Activated naive CD8-positive, alpha-beta T cell treated with anti-CD3 and anti-CD28 coated beads, Interleukin-2, amount 10 ng/mL, durations not matched to agents 7 days and 5 days (primary cell): ENCODE measurements at regions not wholly inside any gene's neighbourhood (a gene's known extent, or its start where the extent isn't known, plus 50 kb on each side); places are given as distances from the start of the nearest gene placed in this dataset.
"Not testable (repeated sequence)": the region's sequence is repeated elsewhere in the genome, so short reads cannot be mapped to it uniquely, and the experiment has no call there.

Experiments
- ATAC-seq: fragments of 150-1000 bp; cut with Tn5 transposase; one replicate; pipeline ENCODE4 v1.10.0; 2021; ENCODE audit warnings: low read depth, moderate library complexity
- POLR2A ChIA-PET: fragments of 350-600 bp; sonication (Branson Sonifier 250); formaldehyde crosslinking; loops from one replicate; lab custom pipeline; 2021; ENCODE audit warnings: antibody characterized with exemption; lab: Charles Lee
- DNase-seq: peaks from one replicate; pipeline ENCODE4 v3.0.0; 2021
- H3K27ac Mint-ChIP-seq: one replicate; pipeline ENCODE4 v1.8.0; 2022; ENCODE audit warnings: mild to moderate bottlenecking, mixed read lengths
- H3K27me3 Mint-ChIP-seq: one replicate; pipeline ENCODE4 v1.8.0; 2022; ENCODE audit warnings: mild to moderate bottlenecking, moderate library complexity, mixed read lengths
- H3K36me3 Mint-ChIP-seq: one replicate; pipeline ENCODE4 v1.8.0; 2021; ENCODE audit warnings: mild to moderate bottlenecking, mixed read lengths
- H3K4me1 Mint-ChIP-seq: one replicate; pipeline ENCODE4 v1.8.0; 2021; ENCODE audit warnings: mixed read lengths
- H3K4me3 Mint-ChIP-seq: one replicate; pipeline ENCODE4 v1.8.0; 2022; ENCODE audit warnings: mild to moderate bottlenecking, moderate library complexity, mixed read lengths
- H3K9me3 Mint-ChIP-seq: one replicate; pipeline ENCODE4 v1.8.0; 2021; ENCODE audit warnings: mixed read lengths

DNA sequence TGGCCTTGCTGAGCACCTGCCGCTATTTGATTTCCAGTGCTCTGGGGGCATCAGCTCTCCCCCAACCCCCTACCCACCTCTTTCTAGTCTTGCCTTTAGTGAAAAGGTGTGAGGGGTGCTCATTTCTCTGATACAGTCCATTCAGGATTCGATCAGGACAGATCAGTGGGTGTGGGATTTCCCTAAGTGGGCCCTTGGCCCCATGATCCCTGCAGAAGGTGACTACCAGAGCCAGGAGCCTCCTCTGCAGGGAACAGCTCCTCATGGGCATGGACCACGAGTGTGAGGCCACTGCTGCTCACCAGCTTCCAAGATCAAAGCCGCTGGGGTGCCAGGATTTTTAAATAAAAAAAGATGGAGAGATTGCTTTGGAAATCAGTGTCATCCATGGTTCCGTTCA is 835.2 kb upstream of the ID2 start:
- no peak overlapping the region for H3K27ac Mint-ChIP-seq
- ATAC-seq = no peak
- H3K4me1 Mint-ChIP-seq = peaks cover 11% of the 10 kb centered on the region
- POLR2A ChIA-PET = no interaction called here
- no peak for DNase-seq
- H3K4me3 Mint-ChIP-seq = no peak overlapping the region
- H3K36me3 Mint-ChIP-seq = peaks cover 3% of the 10 kb centered on the region
- H3K27me3 Mint-ChIP-seq = peaks cover 2% of the 10 kb centered on the region
- no peaks in the 10 kb centered on the region for H3K9me3 Mint-ChIP-seq

DNA sequence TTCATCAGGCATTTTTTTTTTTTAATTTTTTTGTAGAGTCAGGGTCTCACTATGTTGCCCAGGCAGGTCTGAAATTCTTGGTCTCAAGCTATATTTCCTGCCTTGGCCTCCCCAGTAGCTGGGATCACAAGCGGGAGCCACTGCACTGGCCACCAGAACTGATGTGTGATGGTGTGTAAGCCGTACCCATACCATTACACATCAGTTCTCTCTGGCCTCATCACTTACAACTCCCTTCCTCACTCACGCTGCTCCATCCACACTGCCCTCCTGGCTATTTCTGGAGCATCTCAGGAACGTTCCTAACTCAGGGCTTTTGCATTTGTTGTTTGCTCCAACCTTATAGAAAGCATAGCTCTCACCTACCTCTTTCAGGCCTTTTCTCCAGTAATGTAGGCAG is 834.5 kb upstream of the ID2 start:
- Mint-ChIP-seq H3K9me3 (no peaks in the 10 kb centered on the region), H3K36me3 (peaks cover 1% of the 10 kb centered on the region), H3K4me3 (no peak overlapping the region), H3K27me3 (peaks cover 2% of the 10 kb centered on the region), H3K4me1 (peaks cover 8% of the 10 kb centered on the region), H3K27ac (no peak overlapping the region)
- DNase-seq (no peak), ATAC-seq (no peak)
- POLR2A ChIA-PET = no interaction called here

DNA sequence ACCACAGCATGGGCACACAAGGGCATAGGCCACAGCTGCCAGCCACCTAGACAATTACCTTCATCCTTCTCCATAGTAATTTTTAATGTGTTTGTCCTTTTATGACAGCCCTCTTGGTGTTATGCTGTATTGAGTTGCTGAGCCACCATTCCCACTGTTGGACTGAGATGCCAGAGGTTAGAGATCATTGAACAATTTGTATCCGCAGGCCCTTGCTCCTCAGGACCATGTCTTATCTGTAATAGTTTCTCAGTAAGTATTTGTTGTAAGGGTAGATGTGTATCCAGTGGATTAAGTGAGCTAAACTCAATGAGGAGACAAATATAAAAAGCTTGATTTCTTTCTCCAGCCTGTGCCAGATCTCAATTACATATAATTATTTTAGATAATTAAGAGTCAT is 832.8 kb upstream of the ID2 start:
- POLR2A ChIA-PET = no interaction called here
- no peak overlapping the region for H3K4me3 Mint-ChIP-seq
- no peak for DNase-seq
- H3K27ac Mint-ChIP-seq = no peak overlapping the region
- peaks cover 7% of the 10 kb centered on the region for H3K4me1 Mint-ChIP-seq
- H3K27me3 Mint-ChIP-seq = peaks cover 2% of the 10 kb centered on the region
- no peaks in the 10 kb centered on the region for H3K9me3 Mint-ChIP-seq
- no peak for ATAC-seq
- H3K36me3 Mint-ChIP-seq = peaks cover 1% of the 10 kb centered on the region

DNA sequence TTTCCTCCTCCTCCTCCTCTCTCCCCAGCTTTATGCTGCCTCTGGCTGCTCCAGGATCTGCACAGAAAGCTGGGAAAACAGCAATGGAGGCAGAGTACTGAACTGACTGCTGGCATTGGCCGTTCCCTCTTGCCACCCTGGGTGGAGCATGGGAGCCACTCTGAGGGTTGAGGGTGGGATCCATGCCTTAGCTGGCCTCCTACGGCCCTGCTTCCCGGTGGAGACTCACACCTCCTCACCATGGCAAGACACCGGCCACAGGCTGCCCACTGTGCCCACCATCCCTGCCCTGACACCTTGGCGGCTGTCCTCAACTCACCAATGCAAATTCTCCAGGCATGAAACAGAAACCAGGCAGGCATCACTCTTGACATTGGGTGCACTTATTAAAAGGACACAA is 832.3 kb upstream of the ID2 start:
- H3K4me3 Mint-ChIP-seq = no peak overlapping the region
- ATAC-seq (no peak), DNase-seq (no peak)
- peaks cover 7% of the 10 kb centered on the region for H3K4me1 Mint-ChIP-seq
- no peaks in the 10 kb centered on the region for H3K9me3 Mint-ChIP-seq
- POLR2A ChIA-PET = no interaction called here
- peaks cover 1% of the 10 kb centered on the region for H3K27me3 Mint-ChIP-seq
- H3K27ac Mint-ChIP-seq = no peak overlapping the region
- peaks cover 1% of the 10 kb centered on the region for H3K36me3 Mint-ChIP-seq

DNA sequence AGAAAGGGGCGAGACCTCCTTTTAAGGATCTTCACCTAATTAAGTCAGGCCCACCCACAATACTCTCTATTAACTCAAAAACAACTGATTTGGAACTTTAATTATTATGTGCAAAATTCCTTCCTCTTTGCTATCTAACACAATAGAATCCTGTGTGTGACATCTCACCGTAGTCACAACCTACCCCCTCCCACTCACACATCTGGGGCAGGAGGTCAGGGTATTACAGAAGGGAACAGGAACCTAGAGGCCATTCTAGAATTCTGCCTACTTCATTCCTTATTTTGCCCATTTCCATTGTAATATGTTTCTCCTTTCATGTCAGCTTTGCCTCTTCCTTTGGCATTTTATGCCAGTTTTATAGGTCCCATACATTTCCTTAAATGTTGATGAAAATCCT is 829.3 kb upstream of the ID2 start:
- Mint-ChIP-seq H3K27ac (no peak overlapping the region), H3K27me3 (peaks cover 3% of the 10 kb centered on the region), H3K4me3 (no peak overlapping the region), H3K9me3 (peaks cover 2% of the 10 kb centered on the region), H3K4me1 (peaks cover 7% of the 10 kb centered on the region), H3K36me3 (no peaks in the 10 kb centered on the region)
- ATAC-seq (no peak), DNase-seq (no peak)
- POLR2A ChIA-PET = no interaction called here

DNA sequence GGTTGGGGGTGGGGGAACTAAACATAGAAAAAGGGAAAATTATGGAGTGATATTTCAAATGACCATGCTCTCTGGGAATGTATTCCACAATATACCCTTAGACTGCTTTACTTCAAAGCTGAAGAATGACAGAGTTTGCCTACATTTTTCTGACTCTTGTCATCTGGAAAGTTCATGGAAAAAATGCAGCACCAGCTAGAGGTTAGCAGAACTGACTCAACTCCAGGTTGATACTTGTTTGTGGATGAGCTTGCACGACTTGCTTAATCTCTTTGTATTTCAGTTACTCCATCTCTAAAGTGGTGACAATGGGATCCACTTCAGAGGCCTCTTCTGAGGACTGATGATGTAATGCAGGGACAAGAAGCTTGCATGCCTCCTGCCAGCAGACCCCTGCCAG is 824.0 kb upstream of the ID2 start:
- no peak overlapping the region for H3K4me3 Mint-ChIP-seq
- POLR2A ChIA-PET = no interaction called here
- no peaks in the 10 kb centered on the region for H3K36me3 Mint-ChIP-seq
- no peak overlapping the region for H3K27ac Mint-ChIP-seq
- H3K4me1 Mint-ChIP-seq = peaks cover 1% of the 10 kb centered on the region
- peaks cover 3% of the 10 kb centered on the region for H3K27me3 Mint-ChIP-seq
- DNase-seq (no peak), ATAC-seq (no peak)
- H3K9me3 Mint-ChIP-seq = peaks cover 4% of the 10 kb centered on the region

DNA sequence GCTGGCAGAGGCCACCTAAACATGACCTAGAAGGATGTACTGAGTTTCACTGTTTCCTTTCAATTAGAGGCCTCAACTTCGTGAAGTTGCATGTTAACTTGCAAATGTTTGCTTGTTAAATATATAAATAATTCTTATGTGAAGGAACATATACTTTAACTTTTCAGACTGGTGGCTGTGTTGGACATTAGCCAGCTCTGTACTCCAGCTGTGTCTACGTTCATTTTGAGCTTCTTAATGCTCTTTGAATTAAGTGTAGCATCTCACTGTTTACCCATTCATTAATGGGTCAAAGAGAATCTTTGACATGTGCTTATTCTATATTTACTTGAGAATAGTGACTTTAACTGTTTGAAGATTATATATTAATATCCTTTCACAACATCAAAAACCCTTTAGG is 823.2 kb upstream of the ID2 start:
- peaks cover 4% of the 10 kb centered on the region for H3K27me3 Mint-ChIP-seq
- ATAC-seq (no peak), DNase-seq (no peak)
- no peak overlapping the region for H3K27ac Mint-ChIP-seq
- peaks cover 1% of the 10 kb centered on the region for H3K4me1 Mint-ChIP-seq
- peaks cover 7% of the 10 kb centered on the region for H3K9me3 Mint-ChIP-seq
- POLR2A ChIA-PET = no interaction called here
- no peaks in the 10 kb centered on the region for H3K36me3 Mint-ChIP-seq
- no peak overlapping the region for H3K4me3 Mint-ChIP-seq

DNA sequence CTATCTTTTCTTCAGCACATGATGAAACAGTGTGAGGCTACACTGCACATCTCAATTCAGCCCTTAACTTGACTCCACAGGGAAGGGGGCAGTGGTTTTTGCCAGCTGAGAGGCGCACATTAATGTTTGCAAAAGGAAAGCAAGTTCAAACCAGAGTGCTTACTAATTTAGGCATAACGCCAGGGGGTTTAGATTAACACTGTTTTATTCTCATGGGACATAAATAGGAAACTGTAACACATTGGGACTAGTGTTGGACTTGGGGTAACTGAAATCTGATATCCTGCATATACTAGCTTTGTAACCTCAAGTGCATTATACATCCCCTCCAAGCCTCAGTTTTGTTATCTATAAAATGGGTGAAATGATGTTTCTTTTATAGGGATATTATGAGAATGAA is 821.2 kb upstream of the ID2 start:
- DNase-seq (no peak), ATAC-seq (no peak)
- H3K27ac Mint-ChIP-seq = no peak overlapping the region
- POLR2A ChIA-PET = no interaction called here
- H3K27me3 Mint-ChIP-seq = peaks cover 4% of the 10 kb centered on the region
- H3K36me3 Mint-ChIP-seq = peaks cover 9% of the 10 kb centered on the region
- H3K9me3 Mint-ChIP-seq = peaks cover 12% of the 10 kb centered on the region
- peaks cover 3% of the 10 kb centered on the region for H3K4me1 Mint-ChIP-seq
- H3K4me3 Mint-ChIP-seq = no peak overlapping the region

DNA sequence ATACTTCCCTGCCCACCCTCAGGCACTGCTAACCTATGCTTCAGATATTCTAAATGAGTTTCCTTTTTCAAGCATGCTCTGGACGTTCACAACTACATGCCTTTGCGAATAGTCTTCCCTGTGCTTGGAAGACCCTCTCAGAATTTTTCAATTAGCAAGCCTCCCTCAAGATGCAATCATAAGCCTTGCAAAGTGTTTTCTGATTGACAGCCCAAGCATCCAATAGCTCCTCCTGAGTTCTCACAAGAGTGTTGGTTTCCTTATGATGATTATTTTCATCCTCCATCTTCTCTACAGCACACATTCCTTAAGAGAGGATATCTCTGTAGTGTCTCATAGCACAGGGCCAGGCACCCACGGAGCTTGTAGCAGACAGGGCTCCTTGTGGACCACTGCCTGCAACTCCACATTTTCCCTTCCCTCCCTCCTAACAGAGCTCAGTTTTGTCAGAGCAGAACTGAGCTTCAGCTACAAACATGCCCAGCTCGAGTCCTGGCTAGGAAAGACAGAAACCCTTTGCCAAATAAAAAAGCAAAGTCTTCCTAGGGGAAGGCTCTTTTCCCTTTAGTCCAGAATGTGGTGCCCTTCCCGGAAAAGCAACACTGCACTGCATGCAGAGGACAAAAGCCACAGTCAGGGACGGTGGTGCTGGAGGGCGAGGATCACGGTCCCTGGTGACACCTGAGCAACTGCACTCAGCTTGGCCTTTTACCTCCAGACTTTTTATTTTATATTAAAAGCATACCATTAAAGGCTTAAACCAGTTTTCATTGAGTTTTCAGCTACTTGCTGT is 819.8 kb upstream of the ID2 start:
- H3K9me3 Mint-ChIP-seq = peaks cover 10% of the 10 kb centered on the region
- peaks cover 4% of the 10 kb centered on the region for H3K27me3 Mint-ChIP-seq
- POLR2A ChIA-PET = no interaction called here
- peaks cover 2% of the 10 kb centered on the region for H3K4me1 Mint-ChIP-seq
- no peak for ATAC-seq
- peaks cover 9% of the 10 kb centered on the region for H3K36me3 Mint-ChIP-seq
- no peak overlapping the region for H3K27ac Mint-ChIP-seq
- no peak overlapping the region for H3K4me3 Mint-ChIP-seq
- no peak for DNase-seq

DNA sequence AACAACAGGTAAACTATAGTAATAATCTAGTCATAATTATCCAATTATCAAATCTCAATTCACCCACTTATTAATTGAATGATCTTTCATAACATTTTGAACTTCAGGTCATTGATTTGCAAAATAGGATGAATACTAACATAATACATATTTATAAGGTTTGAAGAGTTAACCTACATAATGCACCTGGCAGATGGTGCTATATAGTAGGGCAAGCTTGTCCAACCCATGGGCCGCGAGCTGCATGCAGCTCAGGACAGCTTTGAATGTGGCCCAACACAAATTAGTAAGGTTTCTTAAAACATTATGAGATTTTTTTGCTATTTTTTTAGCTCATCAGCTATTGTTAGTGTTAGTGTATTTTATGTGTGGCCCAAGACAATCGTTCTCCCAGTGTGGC is 815.8 kb upstream of the ID2 start:
- POLR2A ChIA-PET = no interaction called here
- H3K27me3 Mint-ChIP-seq = peaks cover 2% of the 10 kb centered on the region
- no peak overlapping the region for H3K4me3 Mint-ChIP-seq
- peaks cover 11% of the 10 kb centered on the region for H3K9me3 Mint-ChIP-seq
- peaks cover 2% of the 10 kb centered on the region for H3K4me1 Mint-ChIP-seq
- no peak overlapping the region for H3K27ac Mint-ChIP-seq
- no peak for DNase-seq
- peaks cover 11% of the 10 kb centered on the region for H3K36me3 Mint-ChIP-seq
- no peak for ATAC-seq

DNA sequence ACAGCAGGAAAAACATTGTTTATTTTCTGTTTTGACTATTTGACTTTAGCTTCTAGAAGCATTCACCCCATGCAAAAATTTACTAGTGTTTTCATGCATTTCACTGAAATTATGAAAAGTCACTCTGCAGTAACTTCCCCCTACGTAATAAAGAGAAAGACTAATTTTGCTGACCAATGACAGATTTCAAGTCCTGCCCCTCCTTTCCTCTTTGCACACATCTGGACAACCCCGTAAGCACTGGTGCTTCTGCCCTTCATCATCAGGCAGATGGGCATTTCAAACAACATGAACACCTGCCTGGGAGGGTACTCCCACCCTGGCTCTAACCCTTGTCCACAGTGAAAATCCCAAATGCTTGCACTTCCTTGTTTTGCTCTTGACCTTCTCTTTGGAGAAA is 815.0 kb upstream of the ID2 start:
- ATAC-seq = no peak
- no peak for DNase-seq
- Mint-ChIP-seq H3K9me3 (peaks cover 12% of the 10 kb centered on the region), H3K36me3 (peaks cover 11% of the 10 kb centered on the region), H3K4me3 (no peak overlapping the region), H3K4me1 (peaks cover 2% of the 10 kb centered on the region), H3K27ac (no peak overlapping the region), H3K27me3 (peaks cover 2% of the 10 kb centered on the region)
- POLR2A ChIA-PET = no interaction called here

DNA sequence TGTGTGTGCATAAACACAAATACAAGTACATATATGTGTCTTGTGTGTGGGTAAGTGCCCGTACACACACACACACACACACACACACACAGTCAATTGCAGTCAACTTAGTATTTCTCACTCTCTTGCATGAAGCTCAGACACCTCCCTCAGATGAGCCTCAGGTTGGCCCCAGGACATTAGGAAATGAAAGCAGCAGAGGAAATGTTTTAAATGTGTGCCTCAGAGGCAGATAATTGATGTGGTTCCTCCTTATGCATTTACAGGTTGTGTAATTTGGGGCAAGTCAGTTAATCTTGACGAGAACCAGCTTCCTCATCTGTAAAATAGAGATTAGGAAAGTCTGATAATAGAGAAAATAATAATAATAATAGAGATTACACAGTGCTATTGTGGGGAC is 814.0 kb upstream of the ID2 start:
- Mint-ChIP-seq H3K4me3 (no peak overlapping the region), H3K36me3 (peaks cover 11% of the 10 kb centered on the region), H3K27me3 (peaks cover 2% of the 10 kb centered on the region), H3K4me1 (peaks cover 2% of the 10 kb centered on the region), H3K27ac (no peak overlapping the region), H3K9me3 (peaks cover 12% of the 10 kb centered on the region)
- DNase-seq = no peak
- POLR2A ChIA-PET = interaction anchor here (0.7 kb wide), 1 partner anchor 142 kb away, joined by 3 read pairs; no protein-coding TSS in a partner anchor
- ATAC-seq = peak; percentile 94

DNA sequence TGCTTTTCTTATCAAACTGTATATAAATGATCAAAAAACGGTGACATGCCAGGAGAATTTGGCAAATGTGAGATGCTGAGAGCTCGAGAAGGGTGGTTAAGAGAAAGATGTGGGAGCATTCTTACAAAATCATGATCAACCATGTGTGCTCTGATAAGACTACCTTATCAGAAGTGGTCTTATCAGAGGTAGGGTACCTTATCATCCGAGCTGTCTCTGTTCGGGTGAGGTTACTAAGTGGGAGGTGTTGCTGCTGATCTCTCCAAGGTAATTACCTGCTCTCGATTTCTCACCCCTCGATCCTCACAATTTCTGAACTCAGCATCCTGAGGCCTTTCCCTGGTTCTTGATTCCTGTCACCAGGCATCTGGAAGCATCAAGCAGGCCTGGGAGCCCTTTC is 813.0 kb upstream of the ID2 start:
- H3K9me3 Mint-ChIP-seq = peaks cover 9% of the 10 kb centered on the region
- H3K36me3 Mint-ChIP-seq = peaks cover 11% of the 10 kb centered on the region
- ATAC-seq (no peak), DNase-seq (no peak)
- POLR2A ChIA-PET = no interaction called here
- no peaks in the 10 kb centered on the region for H3K27me3 Mint-ChIP-seq
- H3K27ac Mint-ChIP-seq = no peak overlapping the region
- no peak overlapping the region for H3K4me3 Mint-ChIP-seq
- peaks cover 2% of the 10 kb centered on the region for H3K4me1 Mint-ChIP-seq

DNA sequence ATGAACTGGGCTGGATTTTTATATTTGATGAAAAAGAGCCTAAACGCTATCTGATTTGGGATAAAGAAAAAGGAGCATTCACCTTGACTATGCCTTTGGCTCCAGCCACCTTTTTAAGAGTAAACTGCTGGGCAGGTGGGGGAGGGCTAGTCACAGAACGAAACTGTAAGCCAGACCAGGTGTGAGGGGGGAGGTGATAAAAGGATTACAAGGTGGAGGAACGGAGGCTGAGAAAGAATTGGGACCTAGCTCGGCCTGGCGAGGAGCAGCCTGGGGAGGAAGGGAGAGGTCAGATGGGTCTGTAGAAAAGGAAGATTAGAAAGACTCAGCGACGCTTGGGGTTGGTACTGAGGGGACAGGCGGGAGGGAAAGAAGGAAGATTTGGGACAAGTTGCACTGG is 805.4 kb upstream of the ID2 start:
- H3K4me1 Mint-ChIP-seq, H3K4me3 Mint-ChIP-seq, H3K27ac Mint-ChIP-seq, H3K36me3 Mint-ChIP-seq, POLR2A ChIA-PET, DNase-seq, H3K9me3 Mint-ChIP-seq, ATAC-seq, H3K27me3 Mint-ChIP-seq: not testable (repeated sequence)
